ENCODE measurements at regions not wholly inside any gene's neighbourhood (a gene's known extent, or its start where the extent isn't known, plus 50 kb on each side); places are given as distances from the start of the nearest gene placed in this dataset.
"Not testable (repeated sequence)": the region's sequence is repeated elsewhere in the genome, so short reads cannot be mapped to it uniquely, and the experiment has no call there.

DNA sequence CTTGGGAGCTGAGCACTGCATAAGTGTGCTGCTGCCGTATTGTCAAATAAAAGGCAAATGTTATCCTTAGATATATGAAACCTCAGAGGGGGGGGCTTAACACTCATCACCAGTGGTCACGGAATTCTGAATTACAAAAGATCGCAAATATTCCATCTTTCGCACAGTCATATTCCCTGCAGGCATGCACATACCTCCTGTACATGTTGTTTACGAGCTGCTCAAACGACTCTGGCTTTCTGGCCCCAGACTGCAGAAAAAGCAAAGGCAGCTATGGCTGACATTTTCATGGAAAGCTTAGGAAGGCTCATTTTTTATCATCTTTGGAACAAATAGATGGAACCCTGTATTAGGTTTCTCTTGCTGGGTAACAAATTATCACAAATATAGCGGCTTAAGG lies 265.5 kb upstream of the NBPF12 start:
- not testable (repeated sequence) for TF ChIP-seq FOXK2 (IDR thresholded peaks at IDR 0.05); CTBP1 (IDR thresholded peaks at IDR 0.05; ENCODE audit: borderline replicate concordance); FOXM1 (IDR thresholded peaks at IDR 0.05; ENCODE audit: borderline replicate concordance); SP1 (IDR thresholded peaks at IDR 0.05)
